GM18868 (cell line): ENCODE measurements at regions not wholly inside any gene's neighbourhood (a gene's known extent, or its start where the extent isn't known, plus 50 kb on each side); places are given as distances from the start of the nearest gene placed in this dataset.

Experiments
- ATAC-seq: cut with Tn5 transposase; IDR thresholded peaks from one replicate; pipeline ENCODE4 v1.9.1; 2021; ENCODE audit warnings: mild to moderate bottlenecking, moderate library complexity; ENCODE audit not compliant: unreplicated experiment

DNA sequence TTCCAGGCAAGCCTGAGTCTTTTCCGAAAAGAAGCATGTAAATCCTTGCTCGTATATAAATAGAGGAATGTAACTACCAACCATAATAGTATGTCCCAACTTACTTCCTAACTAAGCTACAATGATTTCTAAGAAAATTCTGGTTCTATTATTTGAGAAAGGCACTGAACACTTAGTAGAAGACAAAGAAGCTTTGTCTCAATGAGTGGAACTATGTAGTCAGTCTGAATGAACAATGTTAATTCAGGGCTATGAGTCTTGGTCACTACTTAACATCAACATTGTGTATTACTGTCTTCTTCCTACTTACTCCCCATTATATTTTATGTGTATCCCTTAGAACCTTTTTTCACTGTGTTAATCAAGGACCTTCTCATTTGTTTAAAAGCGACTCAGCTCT, 206.0 kb downstream of the CYB561 start:
- no peak for ATAC-seq

DNA sequence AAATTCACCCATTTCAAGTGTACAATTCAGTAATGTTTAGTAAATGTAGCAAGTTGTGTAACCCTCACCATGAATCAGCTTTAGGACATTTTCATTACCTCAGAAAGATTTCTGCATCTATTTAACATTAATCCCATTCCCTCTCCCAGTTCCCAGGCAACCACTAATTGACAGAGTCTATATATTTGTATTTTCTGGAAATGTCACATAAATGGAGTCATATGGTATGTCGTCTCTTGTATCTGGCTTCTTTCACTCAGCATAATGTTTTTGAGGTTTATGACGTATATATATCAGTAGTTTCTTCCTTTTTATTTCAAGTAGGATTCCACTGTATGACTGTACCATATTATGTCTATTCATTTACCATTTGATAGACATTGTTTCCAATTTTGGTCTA, 199.8 kb downstream of the CYB561 start:
- no peak for ATAC-seq

DNA sequence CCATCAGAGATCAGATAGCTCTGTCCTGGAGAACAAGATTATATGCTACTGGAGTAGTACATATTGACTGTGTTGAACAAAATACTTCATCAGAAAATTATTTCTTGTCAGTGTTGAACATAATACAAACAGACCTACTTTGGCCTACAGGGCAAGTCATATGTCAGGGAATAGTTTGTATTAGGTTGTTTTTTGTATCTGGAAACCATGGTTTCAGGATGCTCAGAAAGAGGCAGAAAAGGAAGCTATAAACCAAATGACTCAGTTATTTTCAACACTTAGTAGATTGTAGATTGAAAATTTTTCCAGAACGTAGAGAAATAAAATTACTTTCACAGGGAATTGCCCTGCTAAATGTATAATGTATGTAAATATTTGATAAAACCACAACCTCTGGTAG, 198.4 kb downstream of the CYB561 start:
- ATAC-seq, result no peak

DNA sequence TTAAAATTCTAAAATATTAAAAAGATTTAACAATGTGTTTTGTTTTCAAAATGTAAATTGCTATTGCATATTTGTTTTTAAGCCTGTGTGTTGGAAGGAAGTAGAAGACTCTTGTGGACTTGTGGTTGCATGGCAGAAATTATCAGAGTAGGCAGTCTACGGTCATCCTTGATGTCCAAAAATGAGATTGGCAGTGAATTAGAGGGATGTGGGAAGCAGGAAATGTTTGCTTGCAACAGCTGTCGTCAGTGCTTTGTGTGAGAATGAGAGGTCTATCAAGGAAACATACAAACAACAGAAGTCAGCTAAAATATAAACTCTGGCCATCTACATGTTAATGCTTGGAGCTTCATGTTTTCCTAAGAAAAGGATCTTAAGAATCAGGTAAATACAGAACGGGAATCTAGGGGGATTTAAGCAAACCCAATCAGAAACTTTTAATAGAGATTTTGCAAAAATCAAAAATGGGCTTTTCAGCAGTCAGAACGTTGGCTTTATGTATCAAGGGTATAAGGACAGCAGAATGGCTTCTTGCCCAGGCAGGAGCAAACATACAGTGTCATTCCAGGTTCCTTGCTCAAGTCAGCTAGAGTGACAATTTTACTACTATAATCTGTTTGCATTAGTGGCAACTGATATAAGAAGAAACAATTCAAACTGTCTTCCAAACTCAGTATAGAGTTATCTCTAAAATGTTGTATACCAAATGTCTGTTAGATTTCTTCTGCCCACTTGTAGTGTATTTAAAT, 196.7 kb downstream of the CYB561 start:
- ATAC-seq, result no peak

DNA sequence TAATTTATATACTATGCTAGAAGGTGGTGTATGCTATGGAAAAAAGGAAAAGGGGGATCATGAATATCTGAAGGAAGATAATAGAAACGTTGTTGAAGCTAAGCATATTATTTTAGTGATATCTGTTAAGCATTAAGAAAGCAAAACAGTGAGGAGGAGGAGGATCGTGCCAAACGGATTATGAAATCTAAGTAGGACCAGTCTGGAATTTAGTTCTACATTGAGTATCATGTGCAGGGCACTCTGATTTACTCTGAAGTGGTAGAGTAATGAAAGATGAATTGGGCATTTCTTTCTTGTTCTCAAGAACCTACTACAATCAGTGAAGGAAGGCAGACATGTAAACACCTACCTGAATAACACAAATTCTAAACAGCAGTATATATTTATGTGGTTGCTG, 195.3 kb downstream of the CYB561 start:
- ATAC-seq, result no peak

DNA sequence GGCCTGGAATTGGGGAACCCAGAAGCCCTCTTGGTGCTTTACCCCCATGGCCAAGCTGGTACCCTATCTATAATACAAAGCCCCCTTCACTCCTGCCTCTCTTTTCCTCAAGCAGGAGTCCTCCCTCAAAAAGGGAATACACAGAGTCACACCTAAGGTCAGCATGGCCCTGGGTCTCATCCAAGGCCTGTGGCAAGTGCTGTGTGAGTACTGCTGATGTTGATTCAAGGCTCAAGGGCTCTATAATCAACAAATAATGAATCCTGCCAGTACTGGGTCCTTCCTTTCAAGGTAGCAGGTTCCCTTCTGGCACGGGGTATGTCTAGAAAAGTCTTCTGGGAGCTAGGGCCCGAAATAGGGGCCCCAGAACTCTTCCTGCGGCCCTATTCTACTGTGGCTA, 187.3 kb downstream of the CYB561 start:
- no peak for ATAC-seq

DNA sequence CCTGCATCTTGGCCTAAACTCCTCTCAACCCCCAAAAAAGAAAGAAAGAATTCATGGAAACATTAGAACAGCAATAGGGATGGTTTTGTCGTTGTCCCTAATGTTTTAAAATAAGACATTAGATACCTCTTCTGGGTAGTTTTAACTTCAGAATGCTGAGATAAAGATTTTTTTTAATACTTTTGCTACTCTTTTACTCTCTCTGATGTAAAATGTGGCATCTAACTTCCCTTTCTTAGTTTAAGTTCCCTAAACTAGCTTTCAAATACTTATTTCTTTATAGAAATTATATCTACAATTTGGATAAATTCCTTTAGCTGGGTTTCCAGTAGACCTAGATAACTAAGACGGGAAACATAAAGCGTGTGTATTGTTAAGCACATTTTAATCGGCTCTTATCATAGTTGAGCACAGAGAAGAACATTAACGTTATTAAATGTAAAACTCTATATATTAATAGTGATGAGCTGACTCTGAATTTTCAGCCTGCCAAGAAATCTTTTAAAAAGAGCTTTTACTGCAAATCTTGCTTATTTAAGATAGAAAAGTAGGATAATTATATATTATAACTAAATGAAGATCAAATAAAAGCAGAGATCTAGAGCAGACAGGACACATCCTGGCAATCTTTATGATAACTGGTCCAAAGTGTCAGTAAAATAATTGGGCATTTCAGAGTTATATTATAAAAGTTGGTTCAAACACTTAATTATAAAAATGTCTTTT, 183.2 kb downstream of the CYB561 start:
- no peak for ATAC-seq

DNA sequence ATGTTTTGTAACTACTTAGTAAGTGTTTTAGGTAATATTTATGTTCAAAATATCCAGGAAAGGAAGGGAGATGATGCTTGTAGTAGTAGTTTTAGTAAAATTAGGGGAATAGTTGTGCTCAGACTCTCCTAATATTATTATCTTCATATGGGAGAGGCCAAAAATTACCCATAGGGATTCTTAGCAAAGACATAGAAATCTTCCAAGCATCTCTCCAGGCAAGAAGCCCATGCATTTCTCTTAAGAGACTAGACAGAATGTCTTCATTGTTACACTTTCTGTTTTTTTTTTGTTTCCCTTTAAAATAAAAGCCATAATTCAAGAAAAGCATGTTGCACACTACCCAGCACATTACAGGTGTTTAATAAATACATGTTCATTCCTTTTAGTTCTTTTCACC, 180.6 kb downstream of the CYB561 start:
- no peak for ATAC-seq

DNA sequence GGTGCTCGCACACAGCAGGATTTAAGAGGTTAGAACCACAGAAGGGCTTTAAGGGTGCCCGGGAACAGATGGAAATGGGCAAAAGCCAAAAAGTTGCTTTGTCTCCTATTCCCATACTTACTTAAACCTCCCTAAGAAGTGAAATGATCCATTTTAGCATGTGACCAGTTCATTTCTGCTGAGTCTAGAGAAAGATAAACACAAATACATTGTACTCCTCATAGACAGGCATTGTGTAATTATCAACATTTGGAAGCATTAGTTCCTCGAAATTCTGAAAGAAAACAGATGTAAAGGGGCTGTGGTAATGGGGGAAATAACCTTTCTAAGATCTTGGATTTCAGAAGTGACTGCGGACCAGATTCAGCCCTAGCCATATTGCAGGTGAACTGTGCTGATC, 178.3 kb downstream of the CYB561 start:
- no peak for ATAC-seq

DNA sequence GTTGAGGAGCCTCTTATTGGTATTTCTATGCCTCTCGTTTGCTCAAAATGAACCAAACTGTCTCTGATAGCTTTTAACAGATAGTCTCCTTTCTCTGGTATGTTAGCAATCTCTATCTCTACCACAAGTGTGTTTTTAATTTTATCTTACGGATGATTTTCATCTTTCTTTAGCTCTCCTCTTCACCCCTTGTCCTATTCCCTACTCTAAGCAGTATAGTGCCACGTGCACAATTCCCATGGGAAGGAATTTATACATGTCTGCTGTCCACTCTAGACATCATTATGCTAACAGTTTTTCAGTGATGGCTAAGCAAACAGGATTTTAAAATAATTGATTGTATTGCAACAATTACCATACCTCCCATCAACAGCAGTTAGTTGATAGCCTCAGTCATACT, 177.3 kb downstream of the CYB561 start:
- no peak for ATAC-seq

DNA sequence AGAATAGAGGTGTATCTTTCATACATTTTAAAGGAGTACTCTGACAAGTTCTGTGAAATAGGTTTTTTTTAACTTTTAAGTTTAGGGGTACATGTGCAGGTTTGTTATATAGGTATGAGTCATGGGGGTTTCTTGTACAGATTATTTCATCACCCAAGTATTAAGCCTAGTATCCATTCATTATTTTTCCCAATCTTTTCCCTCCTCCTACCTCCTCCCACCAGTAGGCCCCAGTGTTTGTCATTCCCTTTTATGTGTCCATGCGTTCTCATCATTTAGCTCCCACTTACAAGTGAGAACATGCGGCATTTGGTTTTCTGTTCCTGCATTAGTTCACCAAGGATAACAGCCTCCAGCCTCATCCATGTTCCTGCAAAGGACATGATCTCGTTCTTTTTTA, 175.5 kb downstream of the CYB561 start:
- no peak for ATAC-seq

DNA sequence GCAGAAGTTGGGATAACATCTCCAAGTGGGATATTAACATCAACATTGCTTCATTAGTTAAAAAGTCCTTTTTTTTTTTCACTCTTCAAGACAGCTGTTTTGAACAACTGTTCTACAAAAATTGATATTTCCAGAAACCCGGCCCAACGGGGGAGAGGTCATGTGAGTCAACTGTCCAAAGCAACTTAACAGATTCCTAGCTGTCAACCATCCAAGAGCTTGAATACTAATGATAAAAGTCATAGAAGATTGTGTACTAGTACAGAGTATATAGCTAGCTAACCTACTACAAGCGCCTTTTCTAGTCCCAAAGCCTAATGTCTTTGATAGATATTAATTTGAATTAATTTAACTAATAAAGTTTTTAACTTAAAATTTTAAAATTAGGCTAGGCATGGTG, 172.0 kb downstream of the CYB561 start:
- no peak for ATAC-seq

DNA sequence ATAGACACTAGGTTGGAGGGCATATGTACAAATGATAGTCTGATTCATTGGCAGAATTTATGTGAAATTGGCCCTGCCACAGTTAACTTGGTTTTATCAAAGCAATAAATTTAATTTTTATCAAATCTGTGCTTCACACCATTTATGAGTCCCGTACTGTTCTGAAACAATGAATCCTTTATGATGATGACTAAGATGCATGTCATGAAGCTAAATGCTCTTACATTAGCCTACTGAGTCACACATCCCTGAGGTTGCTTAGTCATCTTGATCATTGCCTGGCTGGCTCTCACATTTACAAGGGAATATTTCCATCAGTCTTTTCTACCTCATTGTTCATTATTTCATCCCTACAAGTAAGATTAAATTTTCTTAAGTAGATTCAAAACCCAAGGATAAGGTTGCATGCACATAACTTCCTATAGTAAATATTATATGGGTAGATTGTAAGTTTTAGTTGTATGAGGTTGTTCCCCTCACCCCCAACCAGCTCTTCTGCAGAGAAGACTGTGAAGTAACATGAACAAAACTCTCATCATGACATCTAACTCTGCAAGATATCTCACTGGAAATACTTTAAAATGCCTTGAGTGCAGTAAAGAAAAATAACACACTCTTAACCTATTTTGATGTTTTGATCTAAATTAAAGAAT, 170.7 kb downstream of the CYB561 start:
- ATAC-seq, result no peak

DNA sequence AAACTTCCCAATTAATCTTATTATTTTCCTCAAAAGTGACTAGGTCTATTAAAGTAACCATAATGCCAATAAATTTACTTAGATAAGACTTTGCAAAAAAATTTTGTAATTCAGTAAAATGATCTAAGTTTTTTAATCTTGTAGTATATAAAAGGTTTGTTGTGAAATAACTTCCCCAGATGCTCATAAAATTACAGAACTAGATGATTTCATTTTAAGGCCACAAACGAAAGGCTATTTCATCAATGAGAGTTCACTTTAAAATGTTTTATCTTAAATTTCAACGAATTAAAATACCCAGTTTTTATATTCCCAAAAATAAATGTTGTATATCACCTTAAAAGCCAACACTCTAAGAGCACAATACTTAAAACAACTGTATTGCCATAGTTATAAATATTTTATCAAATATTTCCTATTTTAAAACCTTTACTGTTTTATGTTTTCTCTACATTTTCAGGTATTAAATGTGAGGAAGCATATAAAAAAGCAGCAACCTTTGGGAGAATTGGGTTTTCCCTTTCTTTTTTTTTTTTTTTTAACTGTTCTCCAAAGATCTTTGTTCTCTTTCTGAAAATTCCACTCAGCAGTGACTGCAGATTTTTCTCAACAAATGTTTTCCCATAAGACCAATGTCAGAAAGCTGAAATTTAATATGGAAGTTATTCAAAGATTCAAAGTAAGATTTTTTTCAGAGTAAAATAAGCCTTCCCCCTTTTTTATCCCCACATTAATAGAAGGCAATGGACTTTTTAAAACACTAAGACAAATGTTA, 169.9 kb downstream of the CYB561 start:
- ATAC-seq, result no peak

DNA sequence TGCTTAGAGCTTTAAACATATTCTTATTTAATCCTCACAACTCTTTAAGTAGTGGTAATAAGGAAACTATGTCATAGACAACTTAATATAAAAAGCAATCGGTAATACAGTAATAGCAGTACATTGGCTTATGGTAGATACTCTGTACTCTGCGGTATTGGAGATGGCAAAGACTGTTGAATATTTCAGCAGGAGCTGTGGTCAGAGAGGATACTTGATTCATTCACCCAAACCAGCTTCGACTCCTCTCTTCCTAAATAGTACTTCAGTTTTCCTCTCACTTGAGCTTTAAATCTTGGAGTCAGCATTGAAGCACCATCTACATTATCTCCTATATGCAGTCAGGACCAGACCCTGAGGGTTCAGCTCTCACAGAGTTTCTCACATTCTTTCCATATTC, 169.3 kb downstream of the CYB561 start:
- no peak for ATAC-seq

DNA sequence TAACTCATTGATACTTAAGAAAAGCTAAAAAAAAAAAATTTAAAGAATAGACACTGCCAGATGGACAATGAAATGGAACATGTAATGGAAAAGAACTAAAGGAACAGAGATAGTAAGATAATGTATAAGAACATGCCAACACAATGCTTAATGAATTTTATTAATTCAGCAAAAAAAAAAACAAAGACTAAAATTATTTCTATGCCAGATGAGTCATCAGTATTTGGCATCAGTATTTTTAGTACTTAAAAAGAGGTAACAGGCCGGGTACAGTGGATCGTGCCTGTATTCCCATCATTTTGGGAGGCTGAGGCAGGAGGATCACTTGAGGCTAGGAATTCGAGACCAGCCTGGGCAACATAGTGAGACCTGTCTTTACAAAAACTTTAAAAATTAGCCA, 168.5 kb downstream of the CYB561 start:
- no peak for ATAC-seq

DNA sequence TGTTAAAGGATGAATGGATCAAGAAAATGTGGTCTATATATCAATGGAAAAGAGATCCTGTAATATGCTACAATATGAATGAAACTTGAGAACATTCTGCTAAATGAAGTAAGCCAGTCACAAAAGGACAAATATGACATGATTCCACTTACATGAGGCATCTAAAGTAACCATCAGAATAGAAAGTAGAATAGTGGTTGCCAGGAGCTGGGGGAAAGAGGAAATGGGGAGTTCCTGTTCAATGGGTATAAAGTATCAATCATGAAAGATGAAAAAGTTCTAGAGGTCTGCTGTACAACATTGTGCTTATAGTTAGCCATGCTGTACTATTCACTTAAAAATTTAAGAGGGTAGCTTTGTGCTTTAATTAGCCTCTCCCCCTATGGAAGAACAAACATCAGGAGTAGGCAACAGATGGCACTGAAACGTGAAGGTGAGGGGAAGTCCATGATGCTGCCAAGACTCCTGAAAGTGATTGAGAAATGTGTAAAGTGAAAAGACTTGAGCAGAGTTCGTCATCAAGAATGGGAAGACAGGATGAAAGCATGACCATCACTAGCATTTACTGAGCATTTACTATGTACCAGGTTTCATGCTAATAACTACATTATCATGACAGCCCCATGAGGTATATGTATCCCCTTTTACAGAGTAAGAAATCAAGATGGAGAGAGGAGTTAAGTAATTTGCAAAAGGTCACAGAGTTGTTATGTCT, 167.2 kb downstream of the CYB561 start:
- no peak for ATAC-seq

DNA sequence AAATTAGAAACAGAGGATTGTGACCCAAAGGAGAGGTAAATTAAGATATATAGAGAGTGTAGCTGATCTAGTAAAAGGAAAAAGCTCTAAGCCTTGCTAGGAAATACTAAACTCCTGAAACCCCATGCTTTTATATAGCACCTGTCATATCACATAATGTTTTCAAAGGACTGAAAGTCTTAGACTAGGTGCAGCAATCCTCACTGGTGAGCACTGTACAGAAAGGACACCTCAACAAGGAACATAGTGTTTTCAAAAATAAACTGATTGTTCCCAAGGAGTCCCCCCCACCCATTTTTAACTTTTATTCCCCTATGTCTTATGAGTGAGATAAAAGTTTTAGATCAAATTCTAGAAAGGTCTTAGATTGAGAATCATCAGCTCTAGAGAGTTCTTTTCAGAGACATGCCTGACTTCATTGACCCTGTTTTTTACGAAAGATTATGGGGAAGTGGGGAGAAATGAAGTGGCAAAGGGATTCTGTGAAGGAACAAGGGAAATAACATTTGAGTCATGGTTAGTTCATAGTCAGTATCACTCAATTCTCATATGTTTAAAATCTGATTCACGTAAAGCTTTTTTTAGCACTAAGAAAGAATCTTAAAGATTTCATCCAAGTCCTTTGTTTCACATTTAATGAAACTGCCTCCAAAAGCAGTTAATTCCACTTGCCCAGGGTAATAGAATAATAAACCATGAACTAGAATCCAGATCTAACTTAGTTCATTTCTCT, 166.4 kb downstream of the CYB561 start:
- no peak for ATAC-seq

DNA sequence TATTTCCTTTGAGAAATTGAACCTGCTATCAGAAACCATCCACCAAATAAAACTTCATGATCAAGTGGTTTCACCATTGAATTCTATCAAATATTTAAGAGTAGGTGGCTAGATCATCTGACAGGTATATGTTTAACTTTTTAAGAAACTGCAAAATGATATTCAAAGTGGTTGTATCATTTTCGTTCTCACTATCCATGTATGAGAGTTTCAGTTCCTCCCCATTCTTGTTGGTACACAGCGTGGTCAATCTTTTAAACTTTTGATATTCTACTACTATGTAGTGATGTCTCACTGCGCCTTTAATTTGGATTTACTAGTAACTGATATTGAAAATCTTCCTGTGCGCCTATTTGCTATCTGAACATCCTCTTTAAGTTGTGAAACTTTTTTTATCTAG, 163.7 kb downstream of the CYB561 start:
- no peak for ATAC-seq

DNA sequence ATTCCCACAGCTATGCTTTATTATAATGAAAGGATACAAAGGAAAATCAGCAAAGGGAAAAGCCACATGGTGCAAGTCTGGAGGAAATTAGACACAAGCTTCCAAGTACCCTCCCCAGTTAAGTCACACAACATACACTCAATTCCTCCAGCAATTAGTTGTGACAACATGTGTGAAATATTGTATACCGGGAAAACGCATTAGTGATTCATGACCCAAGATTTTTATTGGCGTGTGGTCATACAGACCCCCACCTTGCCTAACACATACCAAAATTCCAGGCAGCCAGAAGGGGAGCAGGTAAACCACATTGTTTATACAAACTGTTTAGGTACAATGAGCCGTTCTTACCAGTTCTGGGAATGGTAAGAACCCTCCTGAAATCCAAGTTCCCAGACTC, 160.6 kb downstream of the CYB561 start:
- ATAC-seq, result no peak
